SU-DHL-6 (cell line): ENCODE measurements at regions not wholly inside any gene's neighbourhood (a gene's known extent, or its start where the extent isn't known, plus 50 kb on each side); places are given as distances from the start of the nearest gene placed in this dataset.

Source experiments
- EZH2phosphoT487 ChIP-seq: fragments of 200-600 bp; sonication (generic), shearing (Covaris generic); conservative IDR thresholded peaks from 2 replicates; pipeline ENCODE4 v1.6.1; 2018; ENCODE audit warnings: mild to moderate bottlenecking, antibody characterized with exemption, low read length, moderate library complexity, mixed read lengths
- TF ChIP-seq, protein P1 (sequence below): fragments of 200-600 bp; sonication (generic); IDR thresholded peaks from one replicate; pipeline ENCODE4 v1.5.1; 2017; ENCODE audit warnings: antibody characterized with exemption, mild to moderate bottlenecking, low read length, moderate library complexity; ENCODE audit not compliant: insufficient read depth, poor library complexity, severe bottlenecking

DNA sequence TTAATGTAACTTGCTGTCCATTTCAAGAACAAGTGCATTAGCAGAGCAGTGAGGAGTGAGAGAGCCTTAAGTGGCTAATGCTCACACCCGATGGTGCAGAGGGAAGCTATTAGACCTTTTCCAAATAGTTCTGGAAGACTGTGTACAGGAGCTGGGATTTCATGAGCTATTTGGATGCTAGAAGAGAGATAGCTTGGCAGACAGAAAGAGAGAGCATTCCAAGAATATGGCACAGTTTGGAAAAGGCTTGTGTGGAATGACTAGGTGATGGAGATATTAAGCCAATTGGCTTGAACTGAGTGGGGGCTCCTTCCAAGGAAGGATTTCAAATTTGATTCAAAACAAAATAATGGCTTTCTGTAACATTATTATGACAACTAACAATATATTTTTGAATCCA lies 1097.2 kb upstream of the TENM3 start:
- TF ChIP-seq, protein P1, sequence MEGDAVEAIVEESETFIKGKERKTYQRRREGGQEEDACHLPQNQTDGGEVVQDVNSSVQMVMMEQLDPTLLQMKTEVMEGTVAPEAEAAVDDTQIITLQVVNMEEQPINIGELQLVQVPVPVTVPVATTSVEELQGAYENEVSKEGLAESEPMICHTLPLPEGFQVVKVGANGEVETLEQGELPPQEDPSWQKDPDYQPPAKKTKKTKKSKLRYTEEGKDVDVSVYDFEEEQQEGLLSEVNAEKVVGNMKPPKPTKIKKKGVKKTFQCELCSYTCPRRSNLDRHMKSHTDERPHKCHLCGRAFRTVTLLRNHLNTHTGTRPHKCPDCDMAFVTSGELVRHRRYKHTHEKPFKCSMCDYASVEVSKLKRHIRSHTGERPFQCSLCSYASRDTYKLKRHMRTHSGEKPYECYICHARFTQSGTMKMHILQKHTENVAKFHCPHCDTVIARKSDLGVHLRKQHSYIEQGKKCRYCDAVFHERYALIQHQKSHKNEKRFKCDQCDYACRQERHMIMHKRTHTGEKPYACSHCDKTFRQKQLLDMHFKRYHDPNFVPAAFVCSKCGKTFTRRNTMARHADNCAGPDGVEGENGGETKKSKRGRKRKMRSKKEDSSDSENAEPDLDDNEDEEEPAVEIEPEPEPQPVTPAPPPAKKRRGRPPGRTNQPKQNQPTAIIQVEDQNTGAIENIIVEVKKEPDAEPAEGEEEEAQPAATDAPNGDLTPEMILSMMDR, result no peak
- no peak for TF ChIP-seq EZH2phosphoT487
